NCI-H524 (cell line): ENCODE measurements at regions not wholly inside any gene's neighbourhood (a gene's known extent, or its start where the extent isn't known, plus 50 kb on each side); places are given as distances from the start of the nearest gene placed in this dataset.
A peak's percentile ranks its signal among the peaks of the same experiment; 100 is the strongest.

ENCODE experiments used
- DNase-seq, 2 experiments: peaks; one replicate each; lab custom pipeline; 2025; lab: John Stamatoyannopoulos, UW

GRCh38 chr3:128569756-128570155 is 76.8 kb upstream of the GATA2 start:
- DNase-seq = no peak

- DNase-seq = no peak
These were observed 75.8 kb upstream of the GATA2 start for GRCh38 chr3:128568602-128569490.

- no peak for DNase-seq
These were observed 74.8 kb upstream of the GATA2 start for GRCh38 chr3:128567705-128568356.

GRCh38 chr3:128567141-128567540 is 74.1 kb upstream of the GATA2 start:
- no peak for DNase-seq

GRCh38 chr3:128563439-128563838 is 70.4 kb upstream of the GATA2 start:
- no peak for DNase-seq

DNA sequence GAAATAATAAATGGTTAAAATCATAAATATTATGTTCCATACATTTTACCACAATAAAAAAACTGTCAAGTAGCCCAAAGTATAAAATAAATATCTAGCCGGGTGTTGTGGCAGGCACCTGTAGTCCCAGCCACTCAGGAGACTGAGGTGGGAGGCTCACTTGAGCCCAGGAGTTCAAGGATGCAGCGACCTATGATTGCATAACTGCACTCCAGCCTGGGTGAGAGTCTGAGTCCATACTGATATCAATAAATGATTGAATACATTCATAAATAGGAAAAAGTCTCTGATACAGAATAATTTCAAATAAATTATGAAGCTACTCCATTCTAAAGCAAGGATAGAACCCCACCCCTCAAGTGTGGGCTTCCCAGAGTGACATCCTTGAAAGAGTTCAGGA is 68.5 kb upstream of the GATA2 start:
- no peak for DNase-seq

- no peak for DNase-seq
These were observed 67.8 kb upstream of the GATA2 start for GRCh38 chr3:128560768-128561167.

GRCh38 chr3:128559486-128560225 is 66.7 kb upstream of the GATA2 start:
- DNase-seq = no peak

GRCh38 chr3:128557531-128558280 is 64.7 kb upstream of the GATA2 start:
- no peak for DNase-seq

DNA sequence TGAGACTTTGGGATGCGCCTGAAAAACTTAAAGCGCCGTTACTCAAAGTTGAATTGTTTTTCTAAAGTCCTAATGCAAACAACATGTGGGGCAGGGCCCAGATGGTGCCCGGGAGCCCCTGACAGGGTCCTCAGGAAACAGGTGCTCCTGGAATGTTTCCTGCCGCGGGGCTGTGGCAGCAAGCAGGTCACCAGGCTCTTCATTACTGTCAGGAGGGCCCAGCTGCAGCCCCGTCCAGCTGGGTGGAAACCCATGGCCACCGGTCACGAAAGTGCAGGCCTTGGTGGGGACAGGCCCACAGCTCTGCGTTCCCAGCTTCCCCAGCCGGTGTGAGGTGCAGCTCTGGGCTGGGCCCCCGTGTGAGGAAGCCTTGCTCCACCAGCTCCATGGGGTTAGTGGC is 63.9 kb upstream of the GATA2 start:
- DNase-seq = no peak

DNA sequence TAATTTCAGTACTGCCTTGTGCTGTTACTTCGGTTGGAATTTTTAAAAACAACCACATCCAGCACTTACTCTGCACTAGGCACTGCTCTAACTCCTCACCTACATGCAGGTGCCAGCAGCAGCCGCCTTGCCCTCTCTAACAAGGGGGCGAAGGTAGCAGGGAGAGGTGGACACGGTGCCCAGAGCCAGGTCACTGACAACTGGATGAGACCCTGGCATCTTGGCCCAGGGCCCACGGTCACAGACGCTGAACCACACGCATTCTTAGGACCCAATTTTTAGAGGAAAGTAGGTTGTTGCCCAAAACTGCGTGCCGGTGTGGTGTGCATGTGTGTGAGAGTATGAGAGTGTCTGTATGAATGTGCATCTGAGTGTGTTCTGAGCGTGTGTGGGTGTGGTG is 63.4 kb upstream of the GATA2 start:
- no peak for DNase-seq

GRCh38 chr3:128555841-128556240 is 62.8 kb upstream of the GATA2 start:
- DNase-seq = no peak

DNA sequence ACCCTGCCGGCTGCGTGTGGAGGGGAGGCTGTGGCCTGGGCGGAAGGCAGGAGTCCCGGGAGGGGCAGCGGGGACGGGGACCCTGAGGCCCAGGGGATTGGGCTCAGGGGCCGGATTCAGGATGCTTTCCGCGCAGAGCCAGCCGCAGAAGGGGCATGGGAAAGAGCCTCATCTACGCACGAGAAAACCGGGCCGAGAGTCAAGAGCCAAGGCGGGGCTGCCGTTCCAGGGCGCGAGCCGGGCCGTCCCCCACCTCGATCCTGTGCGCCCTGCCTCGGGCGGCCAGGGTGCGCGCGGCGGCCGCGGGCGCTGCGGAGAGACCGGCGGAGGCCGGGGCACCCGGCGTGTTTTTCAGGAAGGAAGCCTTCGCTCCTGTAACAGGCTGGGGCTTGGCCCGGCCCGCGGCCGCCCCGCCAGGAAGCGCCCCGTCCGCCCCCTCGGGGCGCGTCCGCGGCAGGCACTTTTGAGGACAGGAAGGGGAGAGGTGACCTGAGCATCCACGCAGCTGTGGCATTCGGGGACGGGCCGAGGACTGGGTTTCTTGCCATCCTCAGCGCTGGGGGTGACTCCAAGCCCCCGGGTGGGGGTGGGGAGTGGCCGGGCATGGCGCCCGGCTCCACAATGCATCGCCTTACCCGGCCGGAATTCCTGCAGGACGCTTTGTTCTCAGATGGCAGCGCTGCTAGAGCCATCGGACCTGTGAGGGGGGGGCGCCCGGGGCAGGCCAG is 62.3 kb upstream of the GATA2 start:
- no peak for DNase-seq

- DNase-seq = no peak
These were observed 61.6 kb upstream of the GATA2 start for GRCh38 chr3:128554465-128555097.

DNA sequence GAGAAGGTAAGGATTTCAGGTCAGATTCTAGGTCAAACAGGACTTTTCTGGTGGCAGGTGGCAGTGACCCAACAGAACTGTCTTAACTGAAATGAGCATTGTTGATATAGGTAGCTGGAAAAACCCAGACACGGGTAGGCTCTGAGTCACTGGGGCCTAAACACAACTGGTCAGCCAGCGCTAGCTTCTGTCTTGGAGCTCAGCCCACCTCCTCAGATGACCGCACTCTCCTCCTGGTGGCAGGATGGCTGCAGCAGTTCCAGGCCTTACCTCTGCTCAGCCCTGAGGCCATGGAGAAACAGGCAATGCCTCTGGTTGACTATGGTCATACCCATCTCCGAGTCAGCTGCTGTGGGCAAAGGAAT is 61.1 kb upstream of the GATA2 start:
- DNase-seq = no peak

DNA sequence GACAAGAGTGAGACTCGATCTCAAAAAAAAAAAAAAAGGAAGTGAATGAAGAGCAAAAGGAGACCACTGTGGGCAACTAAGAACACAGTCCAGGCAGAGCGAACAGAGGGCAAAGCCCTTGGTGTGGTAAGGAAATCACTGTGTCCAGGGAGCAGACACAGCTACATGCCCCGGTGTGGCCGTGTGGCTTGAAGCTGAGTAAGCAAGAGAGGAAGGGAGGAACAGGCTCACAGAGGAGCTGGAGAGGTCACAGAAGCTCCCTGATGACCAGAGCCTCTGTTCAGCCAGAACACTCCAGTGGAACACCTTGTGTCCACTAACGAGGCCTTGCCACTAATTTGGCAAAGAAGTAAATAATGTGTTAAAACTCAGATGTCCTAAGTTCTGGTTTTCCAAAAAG is 60.6 kb upstream of the GATA2 start:
- DNase-seq = no peak

DNA sequence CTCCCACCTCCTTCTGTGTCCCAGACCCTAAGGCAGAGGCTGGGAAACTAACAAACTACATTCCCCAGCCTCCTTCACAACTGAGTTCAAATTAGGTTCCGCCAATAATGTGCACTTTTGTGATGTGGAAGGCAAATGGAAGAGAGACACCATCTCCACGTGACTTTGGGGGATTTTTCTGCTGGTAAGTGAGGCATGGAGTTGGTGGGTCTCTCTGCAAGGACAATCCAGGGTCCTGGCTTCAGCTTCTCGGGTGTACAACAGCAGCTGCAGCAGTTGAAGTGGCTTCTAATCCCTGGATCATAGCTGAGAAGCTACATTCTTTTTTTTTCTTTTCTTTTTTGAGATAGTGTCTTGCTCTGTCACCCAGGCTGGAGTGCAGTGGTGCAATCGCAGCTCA is 58.9 kb upstream of the GATA2 start:
- peak; percentile 69 to 80 for DNase-seq

DNA sequence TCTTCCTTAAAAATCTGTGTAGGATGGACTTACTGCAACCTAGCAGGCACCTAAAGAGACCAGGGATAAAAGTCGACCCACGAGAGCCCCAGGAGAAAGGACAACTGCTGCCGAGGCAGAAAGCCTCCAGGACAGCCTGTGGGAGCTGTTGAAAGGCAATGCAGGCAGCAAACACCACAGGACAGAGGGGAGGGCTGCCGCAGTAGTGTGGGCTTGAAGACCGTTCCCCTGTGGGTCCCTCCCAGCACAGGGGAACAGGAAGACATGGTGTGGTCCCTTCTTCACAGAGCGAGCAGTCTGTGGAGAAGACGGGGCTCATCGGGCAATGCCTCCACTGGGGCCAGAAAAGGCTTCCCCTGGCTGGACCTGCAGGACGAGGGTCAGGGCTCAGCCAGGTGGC is 58.5 kb upstream of the GATA2 start:
- DNase-seq = no peak

DNA sequence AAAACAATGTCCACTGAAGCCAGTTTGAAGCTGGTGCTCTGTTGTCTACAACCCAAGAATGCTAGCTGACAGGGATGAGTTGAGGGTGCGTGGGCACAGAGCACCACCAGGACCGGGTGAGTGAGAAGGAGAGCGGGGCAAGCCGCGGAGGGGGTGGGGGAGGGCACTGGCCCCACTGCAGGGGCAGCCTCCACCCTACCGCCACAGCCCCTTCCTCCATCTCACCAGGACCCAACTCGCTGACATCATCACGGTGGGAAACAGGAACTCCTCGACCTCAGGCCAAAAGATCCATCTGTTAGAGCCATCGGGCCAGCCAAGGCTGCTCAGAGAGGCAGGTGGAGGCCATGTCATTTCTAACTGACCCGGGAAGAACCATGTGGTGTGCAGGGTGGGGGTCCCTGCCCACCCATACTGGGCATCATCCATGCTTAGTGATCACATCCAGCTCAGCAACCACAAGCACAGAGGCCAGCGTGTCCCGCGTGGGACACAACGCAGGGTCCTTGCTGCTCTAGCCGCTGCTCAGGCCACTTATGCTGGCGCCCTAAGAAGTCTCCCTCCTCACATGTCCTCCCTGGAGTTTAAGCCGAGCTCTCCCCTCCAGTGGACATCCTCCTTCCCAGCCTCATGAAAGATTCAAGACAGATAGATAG is 57.6 kb upstream of the GATA2 start:
- no peak for DNase-seq

DNA sequence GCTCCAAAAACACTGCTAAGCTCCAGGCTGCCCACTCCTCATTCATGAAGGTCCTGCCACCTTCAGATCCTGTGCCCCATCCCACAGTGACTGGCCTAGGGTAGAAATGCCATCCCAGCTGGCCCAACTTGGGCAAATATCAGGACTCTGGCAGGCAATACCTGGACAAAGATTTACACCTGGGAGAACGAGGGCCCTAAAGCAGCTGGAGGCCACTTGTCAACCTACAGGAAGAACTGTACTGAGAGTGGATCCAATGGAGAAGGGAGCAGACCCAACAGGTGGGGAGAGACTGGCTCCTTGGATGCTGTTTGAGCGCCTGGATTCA is 57.1 kb upstream of the GATA2 start:
- DNase-seq = no peak
